BLaER1 treated with 17β-estradiol and CSF1 and Interleukin-3, amounts not matched to agents 10 nM and 100 nM (cell line): ENCODE measurements at regions not wholly inside any gene's neighbourhood (a gene's known extent, or its start where the extent isn't known, plus 50 kb on each side); places are given as distances from the start of the nearest gene placed in this dataset.
A peak's percentile ranks its signal among the peaks of the same experiment; 100 is the strongest.

ENCODE experiments used
- H3K27ac ChIP-seq, 11 experiments: shearing (Covaris generic); formaldehyde crosslinking; 2 replicates each; pipeline ENCODE4 v1.8.1; 2022
- H3K27me3 ChIP-seq, 11 experiments: shearing (Covaris generic); formaldehyde crosslinking; 2 replicates each; pipeline ENCODE4 v1.8.1; 2022
- H3K36me3 ChIP-seq, 11 experiments: shearing (Covaris generic); formaldehyde crosslinking; 2 replicates each; pipeline ENCODE4 v1.8.1; 2022
- H3K4me1 ChIP-seq, 10 experiments: shearing (Covaris generic); formaldehyde crosslinking; 2 replicates each; pipeline ENCODE4 v1.8.1; 2022
- H3K4me2 ChIP-seq, 11 experiments: shearing (Covaris generic); formaldehyde crosslinking; 2 replicates each; pipeline ENCODE4 v1.8.1; 2022
- H3K4me3 ChIP-seq, 10 experiments: shearing (Covaris generic); formaldehyde crosslinking; 2 replicates each; pipeline ENCODE4 v1.8.1; 2022
- H3K9ac ChIP-seq, 11 experiments: shearing (Covaris generic); formaldehyde crosslinking; 2 replicates each; pipeline ENCODE4 v1.8.1; 2022
- H3K9me3 ChIP-seq, 11 experiments: shearing (Covaris generic); formaldehyde crosslinking; replicated peaks in 1 of 11; 2 replicates each; pipeline ENCODE4 v1.8.1; 2022
- H4K20me1 ChIP-seq, 11 experiments: shearing (Covaris generic); formaldehyde crosslinking; 2 replicates each; pipeline ENCODE4 v1.8.1; 2022
- Cebpa-rat ChIP-seq, 11 experiments: shearing (Covaris generic); IDR thresholded peaks; 2 replicates each; pipeline ENCODE4 v1.8.1; 2022

- no peak for TF ChIP-seq Cebpa-rat (IDR thresholded peaks at IDR 0.05)
These were observed 376.9 kb downstream of the CDK5RAP2 start for GRCh38 chr9:120202856-120203654.

GRCh38 chr9:120198027-120198426 lies 381.9 kb downstream of the CDK5RAP2 start:
- Histone ChIP-seq H3K27me3 (no peaks in the 10 kb centered on the region), H3K4me1 (peaks cover 0 to 5% (median 0%) of the 10 kb centered on the region in 10 experiments; a peak in 3 of 20 replicates), H3K27ac (no peak overlapping the region), H3K9ac (no peak overlapping the region), H4K20me1 (no peaks in the 10 kb centered on the region), H3K36me3 (no peaks in the 10 kb centered on the region), H3K4me2 (no peak overlapping the region), H3K4me3 (no peak overlapping the region), H3K9me3 (no peaks in the 10 kb centered on the region; a peak in 2 of 22 replicates)
- TF ChIP-seq Cebpa-rat (IDR thresholded peaks at IDR 0.05): no peak

More at GRCh38 chr9:120202856-120203654, 376.9 kb downstream of the CDK5RAP2 start:
- Histone ChIP-seq H3K4me1 (peaks cover 0 to 5% (median 0%) of the 10 kb centered on the region in 10 experiments; a peak in 3 of 20 replicates), H3K27me3 (no peaks in the 10 kb centered on the region), H3K9me3 (no peaks in the 10 kb centered on the region; a peak in 2 of 22 replicates), H3K4me3 (no peak overlapping the region), H3K9ac (no peak overlapping the region), H3K36me3 (no peaks in the 10 kb centered on the region), H4K20me1 (no peaks in the 10 kb centered on the region), H3K4me2 (no peak overlapping the region), H3K27ac (no peak overlapping the region)

- Histone ChIP-seq H3K9ac (no peak overlapping the region), H3K4me2 (no peak overlapping the region), H3K9me3 (no peaks in the 10 kb centered on the region; a peak in 2 of 22 replicates), H4K20me1 (no peaks in the 10 kb centered on the region), H3K27ac (no peak overlapping the region), H3K4me3 (no peak overlapping the region), H3K27me3 (no peaks in the 10 kb centered on the region), H3K4me1 (peaks cover 0 to 5% (median 0%) of the 10 kb centered on the region in 10 experiments; a peak in 3 of 20 replicates), H3K36me3 (no peaks in the 10 kb centered on the region)
- no peak for TF ChIP-seq Cebpa-rat (IDR thresholded peaks at IDR 0.05)
These were observed 382.4 kb downstream of the CDK5RAP2 start for GRCh38 chr9:120197605-120198004.

- no peaks in the 10 kb centered on the region for H3K4me1 ChIP-seq
- no peak overlapping the region for H3K27ac ChIP-seq
- no peaks in the 10 kb centered on the region for H4K20me1 ChIP-seq
- no peak overlapping the region for H3K4me3 ChIP-seq
- no peak overlapping the region for H3K4me2 ChIP-seq
- H3K9me3 ChIP-seq: no peaks in the 10 kb centered on the region
- no peak for TF ChIP-seq Cebpa-rat (IDR thresholded peaks at IDR 0.05)
- H3K36me3 ChIP-seq: no peaks in the 10 kb centered on the region
- no peaks in the 10 kb centered on the region for H3K27me3 ChIP-seq
- H3K9ac ChIP-seq: no peak overlapping the region
These were observed 388.8 kb downstream of the CDK5RAP2 start for GRCh38 chr9:120191141-120191540.

- Histone ChIP-seq H3K4me2 (no peak overlapping the region), H3K4me3 (no peak overlapping the region), H3K27me3 (no peaks in the 10 kb centered on the region), H4K20me1 (no peaks in the 10 kb centered on the region), H3K4me1 (no peaks in the 10 kb centered on the region), H3K9ac (no peak overlapping the region), H3K27ac (no peak overlapping the region), H3K36me3 (no peaks in the 10 kb centered on the region), H3K9me3 (no peaks in the 10 kb centered on the region)
- no peak for TF ChIP-seq Cebpa-rat (IDR thresholded peaks at IDR 0.05)
These were observed 392.2 kb downstream of the CDK5RAP2 start for GRCh38 chr9:120187758-120188157.

GRCh38 chr9:120186276-120186675 lies 393.7 kb downstream of the CDK5RAP2 start:
- no peaks in the 10 kb centered on the region for H3K27me3 ChIP-seq
- no peaks in the 10 kb centered on the region for H4K20me1 ChIP-seq
- no peaks in the 10 kb centered on the region for H3K9me3 ChIP-seq
- H3K4me2 ChIP-seq: no peak overlapping the region
- no peak overlapping the region for H3K4me3 ChIP-seq
- H3K4me1 ChIP-seq: no peaks in the 10 kb centered on the region
- no peak for TF ChIP-seq Cebpa-rat (IDR thresholded peaks at IDR 0.05)
- no peaks in the 10 kb centered on the region for H3K36me3 ChIP-seq
- H3K9ac ChIP-seq: no peak overlapping the region
- no peak overlapping the region for H3K27ac ChIP-seq

- H3K4me3 ChIP-seq: no peak overlapping the region
- TF ChIP-seq Cebpa-rat (IDR thresholded peaks at IDR 0.05): no peak
- no peaks in the 10 kb centered on the region for H3K9me3 ChIP-seq
- no peaks in the 10 kb centered on the region for H4K20me1 ChIP-seq
- H3K9ac ChIP-seq: no peak overlapping the region
- no peaks in the 10 kb centered on the region for H3K27me3 ChIP-seq
- H3K27ac ChIP-seq: no peak overlapping the region
- no peak overlapping the region for H3K4me2 ChIP-seq
- no peaks in the 10 kb centered on the region for H3K36me3 ChIP-seq
- no peaks in the 10 kb centered on the region for H3K4me1 ChIP-seq
These were observed 395.7 kb downstream of the CDK5RAP2 start for GRCh38 chr9:120184266-120184665.

- Histone ChIP-seq H3K36me3 (no peaks in the 10 kb centered on the region), H3K27ac (no peak overlapping the region), H3K9ac (no peak overlapping the region), H3K4me2 (no peak overlapping the region), H4K20me1 (no peaks in the 10 kb centered on the region), H3K4me1 (no peaks in the 10 kb centered on the region), H3K9me3 (no peaks in the 10 kb centered on the region), H3K4me3 (no peak overlapping the region), H3K27me3 (no peaks in the 10 kb centered on the region)
- no peak for TF ChIP-seq Cebpa-rat (IDR thresholded peaks at IDR 0.05)
These were observed 396.4 kb downstream of the CDK5RAP2 start for GRCh38 chr9:120183615-120184014.

- H3K9ac ChIP-seq: no peak overlapping the region
- no peak overlapping the region for H3K4me3 ChIP-seq
- no peaks in the 10 kb centered on the region for H3K4me1 ChIP-seq
- H3K36me3 ChIP-seq: no peaks in the 10 kb centered on the region
- no peaks in the 10 kb centered on the region for H3K27me3 ChIP-seq
- H4K20me1 ChIP-seq: no peaks in the 10 kb centered on the region
- H3K4me2 ChIP-seq: no peak overlapping the region
- TF ChIP-seq Cebpa-rat (IDR thresholded peaks at IDR 0.05): no peak
- no peaks in the 10 kb centered on the region for H3K9me3 ChIP-seq
- no peak overlapping the region for H3K27ac ChIP-seq
These were observed 398.0 kb downstream of the CDK5RAP2 start for GRCh38 chr9:120182011-120182410.

GRCh38 chr9:120177121-120177520 lies 402.8 kb downstream of the CDK5RAP2 start:
- Histone ChIP-seq H3K4me1 (peaks cover 0 to 12% (median 6%) of the 10 kb centered on the region in 10 experiments; a peak in 6 of 20 replicates), H3K9ac (no peak overlapping the region), H3K4me3 (no peak overlapping the region), H4K20me1 (no peaks in the 10 kb centered on the region), H3K4me2 (no peak overlapping the region), H3K36me3 (no peaks in the 10 kb centered on the region), H3K9me3 (no peaks in the 10 kb centered on the region; a peak in 1 of 22 replicates), H3K27ac (no peak overlapping the region), H3K27me3 (no peaks in the 10 kb centered on the region)
- TF ChIP-seq Cebpa-rat (IDR thresholded peaks at IDR 0.05): 0 out of 22 replicates have a peak, but pooled peaks of 1 of the 11 experiments have one; percentile 32
